Esophagus squamous epithelium (tissue), 5 donors: ENCODE measurements at regions not wholly inside any gene's neighbourhood (a gene's known extent, or its start where the extent isn't known, plus 50 kb on each side); places are given as distances from the start of the nearest gene placed in this dataset.
"Not testable (repeated sequence)": the region's sequence is repeated elsewhere in the genome, so short reads cannot be mapped to it uniquely, and the experiment has no call there.

Experiments used
- DNase-seq: peaks from one replicate; lab custom pipeline; 2025; lab: John Stamatoyannopoulos, UW
- H3K27ac ChIP-seq, 4 donors: fragments of 200-600 bp; sonication (generic); one replicate each; pipeline ENCODE4 v1.5.1; 2016 to 2019; ENCODE audit warnings: mild to moderate bottlenecking in 1 of 4
- H3K27me3 ChIP-seq, 4 donors: fragments of 200-600 bp; sonication (generic); 1 replicate in 3 of 4; 2 replicates in 1 of 4; pipeline versions ENCODE4 v1.5.1 to v1.6.0; 2017 to 2021; ENCODE audit warnings: antibody characterized with exemption in 1 of 4
- H3K36me3 ChIP-seq, 3 donors: fragments of 200-600 bp; sonication (generic); one replicate each; pipeline ENCODE4 v1.5.1; 2016 to 2019
- H3K4me1 ChIP-seq, 3 donors: fragments of 200-600 bp; sonication (generic); one replicate each; pipeline ENCODE4 v1.5.1; 2017 to 2019
- H3K4me3 ChIP-seq, 4 donors: fragments of 200-600 bp; sonication (generic); 1 replicate in 3 of 4; 2 replicates in 1 of 4; pipeline ENCODE4 v1.5.1; 2016 to 2019; ENCODE audit warnings: mild to moderate bottlenecking in 2 of 4, moderate library complexity in 1 of 4
- H3K9me3 ChIP-seq, 3 donors: fragments of 200-600 bp; sonication (generic); one replicate each; pipeline ENCODE4 v1.5.1; 2016 to 2019
- POLR2A ChIP-seq, 4 donors: fragments of 450-650 bp; IDR thresholded peaks; one replicate each; pipeline ENCODE4 v1.6.1; 2017; ENCODE audit warnings: antibody characterized with exemption in 4 of 4, mild to moderate bottlenecking in 4 of 4, moderate library complexity in 3 of 4
- WGBS, 2 donors: methylation state at CpG; one replicate each; pipeline ENCODE4 v1.1.5; 2018; 5-methylcytosine and 5-hydroxymethylcytosine counted together
- intact Hi-C: fragments of 100-400 bp; cut with DNase I; formaldehyde crosslinking; loops from one replicate; pipeline ENCODE4 v1.15.0; 2022
- TF ChIP-seq, protein P1 (sequence below), 6 experiments: fragments of 450-650 bp in 4 of 6; fragments of 200-600 bp in 2 of 6; sonication (generic) in 2 of 6; IDR thresholded peaks; one replicate each; pipeline ENCODE4 v1.5.1; 2016 to 2019; ENCODE audit warnings: antibody characterized with exemption in 6 of 6, mild to moderate bottlenecking in 4 of 6, moderate library complexity in 4 of 6
- donor health status: DM: yes; HTN: yes; CAD: no.

DNA sequence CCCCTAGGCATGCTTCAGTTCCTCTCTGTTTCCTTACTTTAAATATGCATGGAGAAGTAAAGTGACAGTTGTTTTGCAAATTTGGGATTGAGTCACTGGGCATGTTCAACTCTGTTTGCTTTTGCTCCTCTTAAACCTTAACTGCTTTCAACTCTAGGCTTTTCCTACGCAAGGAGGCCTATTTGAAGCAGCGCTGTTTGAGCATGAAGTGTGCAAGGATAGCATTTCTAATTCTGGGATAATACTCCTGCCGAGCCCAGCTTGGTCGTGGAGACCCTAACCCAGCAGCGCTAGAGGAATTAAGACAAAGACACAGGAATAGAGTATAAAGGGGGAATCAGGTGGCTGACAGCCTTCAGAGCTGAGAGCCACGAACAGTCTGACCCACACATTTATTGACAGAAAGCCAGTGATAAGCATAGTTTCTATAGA lies 803.4 kb upstream of the CDH10 start:
- DNase-seq = no peak
- H3K4me3 ChIP-seq = no peak overlapping the region
- TF ChIP-seq POLR2A (IDR thresholded peaks at IDR 0.05) = no peak
- TF ChIP-seq, protein P1, sequence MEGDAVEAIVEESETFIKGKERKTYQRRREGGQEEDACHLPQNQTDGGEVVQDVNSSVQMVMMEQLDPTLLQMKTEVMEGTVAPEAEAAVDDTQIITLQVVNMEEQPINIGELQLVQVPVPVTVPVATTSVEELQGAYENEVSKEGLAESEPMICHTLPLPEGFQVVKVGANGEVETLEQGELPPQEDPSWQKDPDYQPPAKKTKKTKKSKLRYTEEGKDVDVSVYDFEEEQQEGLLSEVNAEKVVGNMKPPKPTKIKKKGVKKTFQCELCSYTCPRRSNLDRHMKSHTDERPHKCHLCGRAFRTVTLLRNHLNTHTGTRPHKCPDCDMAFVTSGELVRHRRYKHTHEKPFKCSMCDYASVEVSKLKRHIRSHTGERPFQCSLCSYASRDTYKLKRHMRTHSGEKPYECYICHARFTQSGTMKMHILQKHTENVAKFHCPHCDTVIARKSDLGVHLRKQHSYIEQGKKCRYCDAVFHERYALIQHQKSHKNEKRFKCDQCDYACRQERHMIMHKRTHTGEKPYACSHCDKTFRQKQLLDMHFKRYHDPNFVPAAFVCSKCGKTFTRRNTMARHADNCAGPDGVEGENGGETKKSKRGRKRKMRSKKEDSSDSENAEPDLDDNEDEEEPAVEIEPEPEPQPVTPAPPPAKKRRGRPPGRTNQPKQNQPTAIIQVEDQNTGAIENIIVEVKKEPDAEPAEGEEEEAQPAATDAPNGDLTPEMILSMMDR (IDR thresholded peaks at IDR 0.05) = no peak

DNA sequence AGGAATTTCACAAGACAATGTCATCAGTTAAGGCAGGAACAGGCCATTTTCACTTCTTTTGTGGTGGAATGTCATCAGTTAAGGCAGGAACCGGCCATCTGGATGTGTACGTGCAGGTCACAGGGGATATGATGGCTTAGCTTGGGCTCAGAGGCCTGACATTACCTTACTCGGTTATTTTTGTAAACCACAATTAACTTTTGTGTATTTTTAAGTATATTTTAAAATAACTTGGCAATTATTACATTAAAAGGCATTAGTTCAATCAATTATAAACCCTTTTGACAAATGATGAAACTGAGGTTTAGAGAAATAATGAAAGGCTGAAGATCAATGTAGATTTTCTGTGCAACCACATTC lies 801.3 kb upstream of the CDH10 start:
- H3K9me3 ChIP-seq, H3K27me3 ChIP-seq, H3K4me1 ChIP-seq, H3K27ac ChIP-seq, intact Hi-C loops, DNase-seq, H3K4me3 ChIP-seq, H3K36me3 ChIP-seq: not testable (repeated sequence)
- WGBS, 2 donors = 55% methylated on average over 3 of the region's 3 CpGs

More for the DNA sequence above, 803.4 kb upstream of the CDH10 start:
- Histone ChIP-seq H3K27ac (no peak overlapping the region), H3K4me1 (no peaks in the 10 kb centered on the region), H3K9me3 (no peaks in the 10 kb centered on the region), H3K27me3 (no peaks in the 10 kb centered on the region), H3K36me3 (no peaks in the 10 kb centered on the region)
- 16 to 22% methylated on average over 6 of the region's 6 CpGs for WGBS, 2 donors
- intact Hi-C loops = no loop called here

DNA sequence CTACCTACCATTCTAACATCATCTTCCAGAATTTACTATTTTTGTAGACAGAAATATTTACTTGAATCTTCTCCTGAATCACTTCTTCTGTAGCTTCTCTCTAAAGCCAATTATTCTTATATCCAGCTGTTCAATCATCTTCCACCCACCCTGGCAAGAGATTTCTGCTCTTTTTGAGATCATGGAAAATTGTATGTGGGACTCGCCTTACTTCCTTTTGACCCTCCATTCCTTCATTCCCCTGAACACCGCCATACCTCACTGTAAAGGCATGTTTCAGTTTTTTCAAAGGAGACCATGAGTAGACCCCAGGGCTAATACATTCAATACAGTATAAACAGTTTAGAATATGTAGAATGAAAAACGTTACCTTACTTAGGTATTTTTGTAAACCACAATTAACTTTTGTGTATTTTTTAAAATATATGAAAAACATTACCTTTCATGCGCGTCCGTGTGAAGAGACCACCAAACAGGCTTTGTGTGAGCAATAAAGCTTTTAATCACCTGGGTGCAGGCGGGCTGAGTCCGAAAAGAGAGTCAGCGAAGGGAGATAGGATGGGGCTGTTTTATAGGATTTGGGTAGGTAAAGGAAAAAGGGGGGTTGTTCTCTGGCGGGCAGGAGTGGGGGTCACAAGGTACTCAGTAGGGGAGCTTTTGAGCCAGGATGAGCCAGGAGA lies 800.7 kb upstream of the CDH10 start:
- H3K9me3 ChIP-seq, intact Hi-C loops, H3K4me3 ChIP-seq, DNase-seq, H3K27me3 ChIP-seq, H3K4me1 ChIP-seq, H3K27ac ChIP-seq, H3K36me3 ChIP-seq: not testable (repeated sequence)
- WGBS, 2 donors = 66 to 71% methylated on average over 10 of the region's 10 CpGs

- intact Hi-C loops = no loop called here
- no peaks in the 10 kb centered on the region for H3K4me1 ChIP-seq
- no peaks in the 10 kb centered on the region for H3K27me3 ChIP-seq
- H3K9me3 ChIP-seq = no peaks in the 10 kb centered on the region
- no peaks in the 10 kb centered on the region for H3K36me3 ChIP-seq
- H3K4me3 ChIP-seq = no peak overlapping the region
- H3K27ac ChIP-seq = no peak overlapping the region
- DNase-seq = no peak
- WGBS, 2 donors = 41 to 43% methylated on average over 2 of the region's 2 CpGs
- no peak for TF ChIP-seq POLR2A (IDR thresholded peaks at IDR 0.05)
- TF ChIP-seq, protein P1 (IDR thresholded peaks at IDR 0.05) = no peak
These were observed 799.9 kb upstream of the CDH10 start for GRCh38 chr5:25444697-25445096.

DNA sequence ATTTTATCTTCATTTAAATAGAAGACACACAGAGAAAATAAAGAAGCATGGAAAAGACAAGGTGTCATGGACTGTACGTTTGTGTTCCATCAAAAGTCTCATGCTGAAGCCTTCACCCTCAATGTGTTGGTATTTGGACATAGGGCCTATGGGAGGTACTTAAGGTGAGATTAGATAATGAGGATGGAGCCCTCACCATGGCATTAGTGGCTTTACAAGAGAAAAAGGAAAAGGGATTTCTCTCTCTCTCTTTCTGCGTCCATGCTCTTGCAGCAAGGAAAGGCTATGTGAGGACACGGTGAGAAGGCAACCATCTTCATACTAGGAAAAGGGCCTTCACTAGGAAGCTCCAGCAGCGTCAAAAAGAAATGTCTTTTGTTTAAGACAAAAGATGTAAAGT lies 797.0 kb upstream of the CDH10 start:
- 60 to 64% methylated on average over 4 of the region's 4 CpGs for WGBS, 2 donors
- Histone ChIP-seq H3K9me3 (no peaks in the 10 kb centered on the region), H3K4me1 (no peaks in the 10 kb centered on the region), H3K36me3 (no peaks in the 10 kb centered on the region), H3K27ac (no peak overlapping the region), H3K27me3 (no peaks in the 10 kb centered on the region), H3K4me3 (no peak overlapping the region)
- intact Hi-C loops = no loop called here
- TF ChIP-seq, protein P1 (IDR thresholded peaks at IDR 0.05) = no peak
- TF ChIP-seq POLR2A (IDR thresholded peaks at IDR 0.05) = no peak
- DNase-seq = no peak

- TF ChIP-seq POLR2A (IDR thresholded peaks at IDR 0.05) = no peak
- TF ChIP-seq, protein P1 (IDR thresholded peaks at IDR 0.05) = no peak
- no peaks in the 10 kb centered on the region for H3K36me3 ChIP-seq
- 62 to 73% methylated on average over 5 of the region's 5 CpGs for WGBS, 2 donors
- intact Hi-C loops = no loop called here
- no peak overlapping the region for H3K4me3 ChIP-seq
- H3K27ac ChIP-seq = no peak overlapping the region
- no peak for DNase-seq
- H3K9me3 ChIP-seq = no peaks in the 10 kb centered on the region
- H3K27me3 ChIP-seq = no peaks in the 10 kb centered on the region
- no peaks in the 10 kb centered on the region for H3K4me1 ChIP-seq
These were observed 794.2 kb upstream of the CDH10 start for GRCh38 chr5:25439025-25439424.

DNA sequence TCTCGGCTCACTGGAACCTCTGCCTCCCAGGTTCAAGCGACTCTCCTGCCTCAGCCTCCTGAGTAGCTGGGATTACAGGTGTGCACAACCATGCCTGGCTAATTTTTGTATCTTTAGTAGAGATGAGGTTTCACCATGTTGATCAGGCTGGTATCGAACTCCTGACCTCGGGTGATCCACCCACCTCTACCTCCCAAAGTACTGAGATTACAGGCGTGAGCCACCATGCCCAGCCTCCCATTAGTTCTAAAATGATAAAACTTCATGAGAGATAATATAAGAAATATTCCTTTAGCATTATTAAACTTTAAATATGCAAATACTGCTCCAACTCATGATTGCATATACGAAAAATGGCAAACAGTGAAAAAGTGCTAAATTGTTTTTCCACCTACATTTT lies 793.6 kb upstream of the CDH10 start:
- H3K4me3 ChIP-seq, DNase-seq, H3K4me1 ChIP-seq, intact Hi-C loops, H3K36me3 ChIP-seq, H3K27ac ChIP-seq, H3K27me3 ChIP-seq, H3K9me3 ChIP-seq: not testable (repeated sequence)
- 84 to 96% methylated on average over 6 of the region's 6 CpGs for WGBS, 2 donors
